ENCODE measurements at regions not wholly inside any gene's neighbourhood (a gene's known extent, or its start where the extent isn't known, plus 50 kb on each side); places are given as distances from the start of the nearest gene placed in this dataset.

DNA sequence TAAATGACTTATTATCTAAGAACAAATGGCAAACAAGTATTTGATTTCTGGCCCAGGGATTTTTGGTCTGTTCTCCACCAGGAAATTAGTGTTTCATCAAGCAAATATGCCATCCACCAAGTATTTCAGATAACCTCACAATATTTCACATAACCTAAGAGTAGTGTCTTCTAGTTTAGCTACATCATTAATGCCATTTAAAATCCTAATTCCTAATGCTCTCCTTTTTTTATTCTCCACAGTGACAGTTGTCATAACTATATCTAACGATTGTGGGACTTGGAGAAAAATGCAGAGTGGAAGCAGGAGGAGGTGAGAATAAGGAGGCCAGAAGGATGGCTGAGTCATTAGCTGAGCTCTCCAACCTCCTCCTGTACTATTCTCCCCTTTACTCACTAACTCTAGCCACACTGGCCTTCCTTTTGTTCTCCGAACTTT is 58.5 kb upstream of the CTLA4 start:
- TF ChIP-seq, protein P1, sequence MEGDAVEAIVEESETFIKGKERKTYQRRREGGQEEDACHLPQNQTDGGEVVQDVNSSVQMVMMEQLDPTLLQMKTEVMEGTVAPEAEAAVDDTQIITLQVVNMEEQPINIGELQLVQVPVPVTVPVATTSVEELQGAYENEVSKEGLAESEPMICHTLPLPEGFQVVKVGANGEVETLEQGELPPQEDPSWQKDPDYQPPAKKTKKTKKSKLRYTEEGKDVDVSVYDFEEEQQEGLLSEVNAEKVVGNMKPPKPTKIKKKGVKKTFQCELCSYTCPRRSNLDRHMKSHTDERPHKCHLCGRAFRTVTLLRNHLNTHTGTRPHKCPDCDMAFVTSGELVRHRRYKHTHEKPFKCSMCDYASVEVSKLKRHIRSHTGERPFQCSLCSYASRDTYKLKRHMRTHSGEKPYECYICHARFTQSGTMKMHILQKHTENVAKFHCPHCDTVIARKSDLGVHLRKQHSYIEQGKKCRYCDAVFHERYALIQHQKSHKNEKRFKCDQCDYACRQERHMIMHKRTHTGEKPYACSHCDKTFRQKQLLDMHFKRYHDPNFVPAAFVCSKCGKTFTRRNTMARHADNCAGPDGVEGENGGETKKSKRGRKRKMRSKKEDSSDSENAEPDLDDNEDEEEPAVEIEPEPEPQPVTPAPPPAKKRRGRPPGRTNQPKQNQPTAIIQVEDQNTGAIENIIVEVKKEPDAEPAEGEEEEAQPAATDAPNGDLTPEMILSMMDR (conservative IDR thresholded peaks at IDR 0.05; ENCODE audit: low read length) = no peak
- TF ChIP-seq EZH2phosphoT487 (IDR thresholded peaks at IDR 0.05; ENCODE audit: borderline replicate concordance) = no peak
